ENCODE measurements at regions not wholly inside any gene's neighbourhood (a gene's known extent, or its start where the extent isn't known, plus 50 kb on each side); places are given as distances from the start of the nearest gene placed in this dataset.

DNA sequence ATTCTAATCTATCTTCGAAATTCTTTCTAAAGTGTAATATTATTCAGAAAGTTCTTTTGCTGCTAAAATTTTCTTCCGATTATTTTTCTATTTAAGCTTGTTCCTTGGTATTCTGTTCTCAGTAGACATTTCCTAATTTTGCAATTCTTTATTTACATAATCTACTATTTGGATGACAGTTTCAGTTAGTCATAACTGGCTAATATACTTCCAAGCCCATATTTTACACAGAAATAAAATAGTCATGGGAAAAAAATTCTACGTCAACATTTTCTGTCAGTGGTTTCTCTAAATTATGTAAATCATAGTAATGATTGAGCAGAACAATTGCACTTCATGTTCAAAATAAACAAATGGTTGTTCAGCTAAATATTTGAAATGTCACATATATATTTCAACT, 178.0 kb upstream of the ANKRD50 start:
- ChIA-PET RAD21 (ENCODE audit: unreplicated experiment) (no interaction called here), SMC1A (ENCODE audit: uncharacterized antibody, unreplicated experiment) (interaction anchor here (1.1 kb wide), 1 partner anchor 77 kb away, joined by 3 read pairs; no protein-coding TSS in a partner anchor), POLR2A (no interaction called here), CTCF (interaction anchor here (1.1 kb wide), 1 partner anchor 9 kb away, joined by 3 read pairs; no protein-coding TSS in a partner anchor)
- Histone ChIP-seq H3K4me1 (ENCODE audit: control insufficient read depth, insufficient read depth, low read length) (no peaks in the 10 kb centered on the region), H3K27ac (ENCODE audit: control insufficient read depth, insufficient read depth) (no peak overlapping the region), H3K4me3 (no peak overlapping the region), H3K9me3 (replicated peaks; ENCODE audit: control insufficient read depth, insufficient read depth, low read length) (no peaks in the 10 kb centered on the region), H3K9ac (ENCODE audit: control insufficient read depth, insufficient read depth, low read length) (no peak overlapping the region), H3K4me2 (ENCODE audit: control insufficient read depth, insufficient read depth) (no peak overlapping the region), H3K79me2 (ENCODE audit: control insufficient read depth, insufficient read depth, low read length) (no peaks in the 10 kb centered on the region), H3K36me3 (ENCODE audit: control insufficient read depth in 2 of 2, insufficient read depth in 2 of 2, low read length in 1 of 2) (no peaks in the 10 kb centered on the region), H4K20me1 (ENCODE audit: control insufficient read depth, insufficient read depth) (no peaks in the 10 kb centered on the region), H2AFZ (ENCODE audit: control insufficient read depth, low read depth, low read length) (no peak overlapping the region), H3K27me3 (replicated peaks in 1 of 2; ENCODE audit: control insufficient read depth in 2 of 2, insufficient read depth in 2 of 2, low read length in 1 of 2) (no peaks in the 10 kb centered on the region)
- no peak for DNase-seq (ENCODE audit: low read depth, low spot score)
- BruUV-seq (replicated peaks): no TSS peak
- in situ Hi-C loops (cut with MboI): no loop called here
- TF ChIP-seq POLR2AphosphoS2 (IDR thresholded peaks at IDR 0.05; ENCODE audit: low read depth, low read length) (no peak), ATF7 (IDR thresholded peaks at IDR 0.05; ENCODE audit: low read depth) (no peak), ZNF274 (IDR thresholded peaks at IDR 0.05; ENCODE audit: insufficient read depth, insufficient read length) (no peak), WRNIP1 (IDR thresholded peaks at IDR 0.05; ENCODE audit: borderline replicate concordance, low read depth, low read length) (no peak), SIX5 (IDR thresholded peaks at IDR 0.05; ENCODE audit: low read depth, low read length, severe bottlenecking) (no peak), BRCA1 (IDR thresholded peaks at IDR 0.05; ENCODE audit: low read depth, low read length) (no peak), PAX5 (IDR thresholded peaks at IDR 0.05; ENCODE audit: borderline replicate concordance, low read depth, low read length) (no peak)
- no peak for FAIRE-seq
- no peak for ATAC-seq
- 33% methylated on average over 3 of the region's 3 CpGs for WGBS (ENCODE audit: insufficient coverage, insufficient replicate concordance, low lambda C conversion rate, missing lambda C conversion rate)
- intact Hi-C loops (cut with micrococcal nuclease; ENCODE audit: unreplicated experiment): no loop called here

DNA sequence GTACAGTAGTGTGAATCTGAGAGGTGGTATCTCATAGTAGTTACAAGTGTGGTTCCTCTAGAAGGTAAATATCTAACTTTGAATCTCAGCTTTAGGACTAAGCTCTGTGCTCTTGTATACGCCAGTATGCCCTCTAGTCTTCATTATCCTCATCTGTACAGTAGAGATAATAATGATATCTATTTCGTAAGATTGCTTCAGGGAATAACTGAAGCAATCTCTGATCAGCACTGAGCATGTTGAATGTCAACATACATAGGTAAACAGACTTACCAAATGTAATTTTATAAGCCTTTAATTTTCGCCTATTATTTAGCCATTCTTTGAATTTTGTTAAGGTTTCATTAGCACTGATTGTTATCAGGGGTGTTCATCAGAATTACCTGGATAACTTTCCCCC, 175.2 kb upstream of the ANKRD50 start:
- Histone ChIP-seq H3K9me3 (replicated peaks; ENCODE audit: control insufficient read depth, insufficient read depth, low read length) (no peaks in the 10 kb centered on the region), H3K9ac (ENCODE audit: control insufficient read depth, insufficient read depth, low read length) (no peak overlapping the region), H3K36me3 (ENCODE audit: control insufficient read depth in 2 of 2, insufficient read depth in 2 of 2, low read length in 1 of 2) (no peaks in the 10 kb centered on the region), H3K27ac (ENCODE audit: control insufficient read depth, insufficient read depth) (no peak overlapping the region), H4K20me1 (ENCODE audit: control insufficient read depth, insufficient read depth) (no peaks in the 10 kb centered on the region), H3K79me2 (ENCODE audit: control insufficient read depth, insufficient read depth, low read length) (no peaks in the 10 kb centered on the region), H2AFZ (ENCODE audit: control insufficient read depth, low read depth, low read length) (no peak overlapping the region), H3K27me3 (replicated peaks in 1 of 2; ENCODE audit: control insufficient read depth in 2 of 2, insufficient read depth in 2 of 2, low read length in 1 of 2) (no peaks in the 10 kb centered on the region), H3K4me2 (ENCODE audit: control insufficient read depth, insufficient read depth) (no peak overlapping the region), H3K4me1 (ENCODE audit: control insufficient read depth, insufficient read depth, low read length) (no peaks in the 10 kb centered on the region), H3K4me3 (no peak overlapping the region)
- ChIA-PET SMC1A (ENCODE audit: uncharacterized antibody, unreplicated experiment) (no interaction called here), POLR2A (no interaction called here), RAD21 (ENCODE audit: unreplicated experiment) (no interaction called here), CTCF (no interaction called here)
- in situ Hi-C loops (cut with MboI) (no loop called here), intact Hi-C loops (cut with micrococcal nuclease; ENCODE audit: unreplicated experiment) (no loop called here)
- FAIRE-seq (no peak), ATAC-seq (no peak), DNase-seq (ENCODE audit: low read depth, low spot score) (no peak)
- WGBS (ENCODE audit: insufficient coverage, insufficient replicate concordance, low lambda C conversion rate, missing lambda C conversion rate): 2% methylated on average over 3 of the region's 3 CpGs
- BruUV-seq (replicated peaks): no TSS peak
- no peak for TF ChIP-seq MXI1 (IDR thresholded peaks at IDR 0.05; ENCODE audit: low read depth, low read length)

All from GM12878 (cell line).